Superior temporal gyrus (tissue), 1 donor: ENCODE measurements at regions not wholly inside any gene's neighbourhood (a gene's known extent, or its start where the extent isn't known, plus 50 kb on each side); places are given as distances from the start of the nearest gene placed in this dataset.
"Not testable (repeated sequence)": the region's sequence is repeated elsewhere in the genome, so short reads cannot be mapped to it uniquely, and the experiment has no call there.

ENCODE experiments used
- DNase-seq: peaks from one replicate; pipeline ENCODE4 v3.0.0-alpha.2; 2016; ENCODE audit errors: extremely low spot score

DNA sequence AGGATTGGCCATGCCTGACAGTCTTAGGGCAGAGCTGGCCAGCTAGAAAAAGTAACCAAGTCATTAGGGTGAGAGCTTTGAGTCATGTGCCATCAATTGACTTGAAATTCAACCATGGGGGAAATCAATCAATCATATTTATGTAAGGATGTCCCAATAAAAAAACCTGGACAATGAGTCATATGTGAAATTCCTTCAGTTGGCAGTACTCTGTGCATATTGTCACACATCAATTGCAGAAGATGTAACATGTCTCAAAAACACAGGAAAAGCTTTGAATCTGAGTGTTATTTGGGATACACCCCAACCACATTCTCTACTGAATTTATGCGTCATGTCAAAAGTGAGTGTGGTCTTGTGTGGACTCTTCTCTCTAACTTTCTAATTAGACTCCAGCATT lies 1004.1 kb upstream of the NRXN1 start:
- no peak for DNase-seq

DNA sequence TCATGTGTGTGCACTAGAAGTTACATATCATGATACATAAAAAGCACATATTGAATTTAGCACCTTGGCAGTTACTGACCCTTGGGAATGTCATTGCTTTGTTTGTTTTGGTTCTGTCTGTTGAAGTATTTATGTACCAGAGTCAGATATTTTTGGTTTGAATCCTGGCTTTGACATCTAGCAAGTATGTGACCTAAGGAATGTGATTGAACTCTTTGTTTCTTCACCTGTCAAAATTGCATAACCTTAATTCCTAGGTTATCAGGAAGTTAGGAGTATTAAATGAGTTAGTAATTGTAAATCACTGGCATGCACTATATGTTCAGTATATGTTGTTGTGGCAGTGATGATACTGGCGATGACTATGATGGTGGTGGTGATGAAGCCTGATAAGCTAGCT lies 1003.5 kb upstream of the NRXN1 start:
- DNase-seq, result no peak

DNA sequence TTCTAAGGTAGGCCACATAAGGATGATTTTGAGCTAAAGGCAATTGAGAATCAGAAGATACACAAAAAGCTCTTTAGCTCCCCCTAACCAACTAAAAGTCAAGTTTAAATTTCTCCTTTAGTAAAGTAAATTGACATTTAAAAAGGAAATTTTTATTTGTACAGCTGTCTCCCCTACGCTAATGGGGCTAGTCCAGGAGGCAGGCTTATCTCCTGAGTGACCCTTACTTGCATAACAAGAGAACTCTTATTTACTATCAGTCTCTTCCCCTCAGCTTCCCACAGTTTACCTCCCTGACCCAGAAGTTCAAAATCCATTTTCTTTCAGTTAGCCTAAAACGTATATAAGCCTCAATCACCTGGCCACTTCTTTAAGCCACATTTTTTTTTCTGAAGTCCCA lies 1002.8 kb upstream of the NRXN1 start:
- no peak for DNase-seq

- DNase-seq, result no peak
Observed at GRCh38 chr2:52022006-52022405, 990.1 kb upstream of the NRXN1 start.

GRCh38 chr2:52017646-52018235 lies 985.8 kb upstream of the NRXN1 start:
- DNase-seq, result no peak

GRCh38 chr2:52006821-52007366 lies 975.0 kb upstream of the NRXN1 start:
- DNase-seq, result not testable (repeated sequence)

DNA sequence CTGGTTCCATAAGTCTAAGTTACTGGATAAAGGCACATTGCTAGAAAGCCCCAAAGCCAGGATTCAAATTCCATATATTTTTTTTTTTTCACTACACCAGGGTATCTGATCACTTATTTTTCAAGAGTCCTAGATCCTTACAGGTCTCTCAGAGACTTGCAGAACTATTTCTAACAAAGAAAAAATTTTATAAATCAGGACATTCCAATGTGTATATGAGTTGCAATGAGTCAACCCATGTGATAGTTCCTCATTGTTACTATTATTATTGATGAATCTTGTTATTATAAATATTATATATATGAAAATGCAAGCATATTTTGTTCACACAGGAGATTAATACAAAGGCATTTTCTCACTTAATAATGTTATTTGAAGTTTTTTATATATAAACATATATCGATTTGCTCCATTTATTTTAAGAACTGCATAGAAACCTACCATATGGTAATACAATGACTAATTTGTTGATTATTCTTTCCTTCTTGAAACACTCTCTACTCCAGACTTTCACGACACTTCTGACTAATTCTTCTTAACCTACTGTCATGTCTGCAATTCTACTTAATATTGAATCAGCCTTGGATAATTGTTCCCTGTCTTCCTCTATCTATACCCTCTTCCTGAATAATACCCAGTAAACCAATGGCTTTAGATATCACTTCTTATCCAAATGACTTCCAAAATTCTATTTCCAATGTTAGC lies 968.4 kb upstream of the NRXN1 start:
- DNase-seq, result no peak

DNA sequence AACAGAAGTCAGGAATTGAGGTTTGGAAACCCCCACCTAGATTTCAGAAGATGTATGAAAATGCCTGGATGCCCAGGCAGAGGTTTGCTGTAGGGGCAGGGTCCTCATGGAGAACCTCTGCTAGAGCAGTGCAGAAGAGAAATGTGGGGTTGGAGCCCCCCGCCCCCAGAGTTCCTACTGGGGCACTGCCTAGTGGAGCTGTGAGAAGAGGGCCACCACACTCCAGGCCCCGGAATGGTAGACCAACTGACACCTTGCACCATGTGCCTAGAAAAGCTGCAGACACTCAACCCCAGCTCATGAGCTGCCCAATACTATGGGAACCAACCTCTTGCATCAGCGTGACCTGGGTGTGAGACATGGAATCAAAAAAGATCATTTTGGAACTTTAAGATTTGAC lies 967.0 kb upstream of the NRXN1 start:
- no peak for DNase-seq

- no peak for DNase-seq
Observed at GRCh38 chr2:51997571-51997970, 965.6 kb upstream of the NRXN1 start.

- DNase-seq, result no peak
Observed at GRCh38 chr2:51995293-51995692, 963.4 kb upstream of the NRXN1 start.

- no peak for DNase-seq
Observed at GRCh38 chr2:51994123-51994763, 962.3 kb upstream of the NRXN1 start.

DNA sequence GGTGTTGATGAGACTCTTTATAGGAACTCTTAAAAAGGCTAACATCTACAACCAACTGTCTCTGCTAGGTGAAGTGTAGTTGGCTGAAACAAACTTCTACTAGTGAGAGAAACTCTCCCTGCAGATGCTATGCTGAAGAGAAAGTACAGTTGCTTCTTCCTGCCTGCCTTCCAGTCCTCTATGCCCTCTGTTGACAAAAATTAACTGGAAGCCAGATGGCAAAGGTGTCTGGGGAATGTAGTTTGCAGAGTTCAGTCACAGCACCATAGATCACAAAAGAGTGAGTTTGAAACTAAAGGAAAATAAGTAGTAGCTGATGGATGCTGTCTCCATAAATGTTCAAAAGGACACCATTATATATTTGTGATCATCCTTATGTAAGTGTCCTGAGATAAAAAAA lies 958.8 kb upstream of the NRXN1 start:
- no peak for DNase-seq

DNA sequence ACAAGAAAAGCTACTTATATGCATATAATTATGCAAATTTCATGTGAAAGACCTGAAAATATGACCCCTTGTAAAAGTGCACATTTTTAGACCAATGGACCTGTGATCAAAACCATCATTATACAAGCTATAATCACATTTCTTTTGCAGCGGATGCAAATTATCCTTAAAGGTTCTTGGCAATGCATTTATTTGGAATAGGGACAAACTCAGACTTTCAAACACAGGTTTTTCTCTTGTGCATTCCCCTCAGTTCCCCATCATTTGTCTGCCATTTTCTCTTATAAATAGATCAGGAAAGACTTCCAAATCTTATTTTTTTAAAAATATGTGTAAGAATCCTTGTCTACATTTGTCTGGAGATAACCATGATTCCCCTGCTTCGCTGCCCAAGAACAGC lies 954.2 kb upstream of the NRXN1 start:
- no peak for DNase-seq

DNA sequence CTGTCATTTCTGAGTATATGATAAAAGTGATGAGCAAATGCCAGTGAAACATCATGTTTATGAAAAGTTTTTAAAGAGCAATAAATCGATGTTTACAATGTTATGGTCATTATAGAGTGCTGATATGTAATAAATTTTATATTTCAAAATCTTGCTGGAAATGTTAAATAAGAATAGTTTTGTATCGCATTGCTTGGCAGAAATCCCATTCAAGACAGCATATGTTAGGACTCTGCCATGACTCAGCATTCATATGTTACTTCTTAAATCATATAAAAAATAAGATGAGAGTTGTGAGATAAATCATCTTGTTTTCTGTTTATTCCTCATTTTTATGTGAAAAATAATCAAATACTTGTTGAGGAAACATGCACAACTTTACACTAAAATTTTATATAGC lies 949.9 kb upstream of the NRXN1 start:
- DNase-seq, result peak; percentile 34

GRCh38 chr2:51976623-51977022 lies 944.7 kb upstream of the NRXN1 start:
- no peak for DNase-seq

DNA sequence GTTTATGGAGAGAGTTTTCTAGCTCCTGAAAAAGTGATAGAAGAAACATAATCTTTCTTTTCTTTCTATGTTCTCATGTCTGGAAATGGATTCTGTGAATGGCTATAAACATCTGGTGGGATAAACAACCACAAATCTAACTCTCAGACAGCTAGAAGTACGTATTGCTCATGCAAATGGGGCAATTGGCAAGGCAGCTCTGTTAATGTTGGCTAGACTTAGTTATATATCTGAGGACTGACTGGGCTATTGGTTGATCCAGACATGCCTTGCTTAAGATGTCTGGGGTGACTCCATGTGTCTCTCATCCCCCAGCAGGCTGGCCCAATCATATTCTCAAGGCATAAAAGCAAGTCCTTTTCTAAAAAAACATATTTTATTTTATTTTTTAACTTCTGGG lies 939.2 kb upstream of the NRXN1 start:
- no peak for DNase-seq

DNA sequence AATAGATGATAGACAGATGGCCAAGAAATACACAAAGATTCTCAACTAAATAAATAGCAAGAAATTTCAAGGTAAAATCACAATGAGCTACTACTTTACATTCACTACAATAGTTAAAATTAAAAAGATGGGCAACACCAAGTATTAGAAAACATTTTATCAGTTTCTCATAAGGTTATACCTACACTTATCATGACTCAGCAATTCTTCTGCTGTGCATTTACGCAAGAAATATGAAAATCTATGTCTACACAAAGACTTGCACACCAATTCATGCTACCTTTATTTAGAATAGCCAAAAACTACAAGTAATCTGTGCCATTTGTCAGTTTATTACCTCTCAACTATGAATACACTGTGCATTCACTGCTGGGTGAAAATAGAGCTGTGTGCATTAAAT lies 937.4 kb upstream of the NRXN1 start:
- DNase-seq, result no peak

- no peak for DNase-seq
Observed at GRCh38 chr2:51960841-51961335, 929.0 kb upstream of the NRXN1 start.

DNA sequence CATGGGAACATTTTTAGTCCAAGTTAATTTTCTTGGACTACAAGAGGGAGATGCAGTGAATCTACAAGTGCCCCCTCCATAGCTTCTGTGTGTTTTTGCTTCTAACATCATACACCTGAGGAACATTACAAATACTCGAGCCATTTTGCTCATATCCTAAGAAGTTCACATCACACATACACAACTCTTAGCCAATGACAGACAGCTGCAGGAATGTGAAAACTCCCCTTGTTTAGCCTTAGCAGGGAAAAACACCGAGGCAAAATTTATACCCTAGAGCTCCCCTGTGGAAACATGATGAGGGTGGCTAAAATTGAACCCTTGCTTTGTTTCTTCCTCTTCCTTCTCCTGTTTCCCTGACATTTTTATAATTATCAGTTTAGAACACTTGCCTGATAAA lies 928.3 kb upstream of the NRXN1 start:
- no peak for DNase-seq

GRCh38 chr2:51959696-51960095 lies 927.8 kb upstream of the NRXN1 start:
- no peak for DNase-seq

DNA sequence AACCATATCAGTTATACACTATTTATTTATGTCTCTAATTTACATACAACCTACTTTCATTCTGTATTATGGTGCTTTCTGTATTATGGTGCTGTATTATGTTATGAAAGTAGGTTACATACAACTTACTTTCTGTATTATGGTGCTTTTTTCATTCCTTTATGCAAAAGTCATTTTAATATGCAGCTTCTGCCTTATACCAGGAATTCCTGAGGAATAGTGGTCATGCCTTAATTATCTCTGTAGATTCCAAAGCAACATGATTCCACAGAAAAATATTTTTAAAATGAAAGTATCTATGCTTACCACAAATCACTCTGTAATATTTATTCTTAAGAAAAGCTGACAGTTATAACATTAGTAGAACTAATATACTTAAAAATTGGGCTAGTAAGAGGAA lies 922.0 kb upstream of the NRXN1 start:
- DNase-seq, result no peak

GRCh38 chr2:51921076-51921475 lies 889.1 kb upstream of the NRXN1 start:
- no peak for DNase-seq

GRCh38 chr2:51920509-51920908 lies 888.6 kb upstream of the NRXN1 start:
- no peak for DNase-seq
